H1 (cell line): ENCODE measurements at regions not wholly inside any gene's neighbourhood (a gene's known extent, or its start where the extent isn't known, plus 50 kb on each side); places are given as distances from the start of the nearest gene placed in this dataset.

ENCODE experiments used
- CTCF ChIA-PET: fragments of 300-600 bp; sonication (Branson Sonifier 250); formaldehyde crosslinking; loops from one replicate; lab custom pipeline; 2021; ENCODE audit not compliant: partially characterized antibody; lab: Charles Lee
- POLR2A ChIA-PET: fragments of 300-600 bp; sonication (Branson Sonifier 250); formaldehyde crosslinking; loops from one replicate; lab custom pipeline; 2021; ENCODE audit warnings: inconsistent platforms; ENCODE audit not compliant: partially characterized antibody; lab: Charles Lee
- DNase-seq, 2 experiments: peaks; one replicate each; pipeline versions ENCODE4 v3.0.0 to v3.0.0-alpha.2; 2010 to 2022; ENCODE audit warnings: low spot score in 2 of 2, low read depth in 1 of 2, mixed read lengths in 1 of 2
- FAIRE-seq: peaks from 2 replicates; lab custom pipeline; 2011; peaks lifted over from hg19 to GRCh38; lab: Jason Lieb, UNC
- H2AFZ ChIP-seq: 2 replicates; pipeline ENCODE4 v1.8.1; 2012; ENCODE audit warnings: low read length, inconsistent platforms
- H2AK5ac ChIP-seq: 2 replicates; pipeline ENCODE4 v1.6.1; 2013; ENCODE audit warnings: low read depth, low read length
- H2BK120ac ChIP-seq: replicated peaks from 2 replicates; pipeline ENCODE3; 2013; ENCODE audit warnings: low read depth, low read length, inconsistent platforms
- H2BK12ac ChIP-seq: 2 replicates; pipeline ENCODE4 v1.6.1; 2013; ENCODE audit warnings: low read depth, low read length
- H2BK15ac ChIP-seq: 2 replicates; pipeline ENCODE4 v1.6.1; 2013; ENCODE audit warnings: low read length
- H2BK20ac ChIP-seq: 2 replicates; pipeline ENCODE4 v1.6.1; 2013; ENCODE audit warnings: low read length
- H2BK5ac ChIP-seq: 2 replicates; pipeline ENCODE4 v1.6.1; 2013; ENCODE audit warnings: low read depth, low read length
- H3K14ac ChIP-seq: 2 replicates; pipeline ENCODE4 v1.6.1; 2013; ENCODE audit warnings: inconsistent platforms; ENCODE audit not compliant: insufficient read length
- H3K18ac ChIP-seq: 2 replicates; pipeline ENCODE4 v1.6.1; 2013; ENCODE audit warnings: low read length; ENCODE audit errors: extremely low read depth
- H3K23ac ChIP-seq: 2 replicates; pipeline ENCODE4 v1.6.1; 2013; ENCODE audit warnings: inconsistent platforms; ENCODE audit not compliant: insufficient read length
- H3K23me2 ChIP-seq: 2 replicates; pipeline ENCODE4 v1.6.1; 2013; ENCODE audit warnings: low read depth, low read length
- H3K27ac ChIP-seq: 2 replicates; pipeline ENCODE4 v1.6.1; 2011; ENCODE audit warnings: low read depth, low read length, inconsistent platforms
- H3K27me3 ChIP-seq, 4 experiments: replicated peaks in 1 of 4; 1 replicate in 1 of 4; 2 replicates in 3 of 4; pipeline versions ENCODE4 v1.6.1 to v1.8.1; 2011 to 2013; ENCODE audit warnings: low read length in 3 of 4, mild to moderate bottlenecking in 3 of 4, inconsistent platforms in 2 of 4, mixed read lengths in 2 of 4, moderate library complexity in 1 of 4; ENCODE audit not compliant: control insufficient read depth in 3 of 4, insufficient read depth in 3 of 4; ENCODE audit errors: extremely low read depth in 1 of 4
- H3K36me3 ChIP-seq, 4 experiments: 2 replicates each; pipeline versions ENCODE4 v1.6.1 to v1.8.1; 2011 to 2013; ENCODE audit warnings: mild to moderate bottlenecking in 4 of 4, low read length in 3 of 4, moderate library complexity in 2 of 4, control low read depth in 1 of 4, inconsistent platforms in 1 of 4; ENCODE audit not compliant: insufficient read depth in 4 of 4, control insufficient read depth in 2 of 4
- H3K4ac ChIP-seq: replicated peaks from 2 replicates; pipeline ENCODE3; 2013; ENCODE audit warnings: low read length, low read depth, mixed read lengths, inconsistent platforms; ENCODE audit not compliant: insufficient read length
- H3K4me1 ChIP-seq, 4 experiments: replicated peaks in 1 of 4; 1 replicate in 1 of 4; 2 replicates in 3 of 4; pipeline versions ENCODE4 v1.6.1 to v1.8.1; 2011 to 2013; ENCODE audit warnings: low read length in 3 of 4, inconsistent platforms in 2 of 4, mixed read lengths in 1 of 4; ENCODE audit not compliant: insufficient read depth in 4 of 4, control insufficient read depth in 3 of 4
- H3K4me2 ChIP-seq, 2 experiments: 2 replicates each; pipeline versions ENCODE4 v1.6.1 to v1.8.1; 2011 to 2013; ENCODE audit warnings: low read depth in 2 of 2, low read length in 2 of 2, control low read depth in 1 of 2, inconsistent platforms in 1 of 2, mild to moderate bottlenecking in 1 of 2; ENCODE audit not compliant: insufficient read depth in 1 of 2
- H3K4me3 ChIP-seq, 4 experiments: fragments of 200-600, 300-600 bp in 1 of 4; sonication (generic), shearing (Covaris generic), sonication (Bioruptor Twin) in 1 of 4; 2 replicates each; pipeline versions ENCODE4 v1.5.1 to v1.8.1; 2011 to 2016; ENCODE audit warnings: low read length in 4 of 4, low read depth in 3 of 4, control low read depth in 2 of 4, inconsistent platforms in 2 of 4, mild to moderate bottlenecking in 2 of 4, mixed read lengths in 1 of 4, moderate library complexity in 1 of 4; ENCODE audit not compliant: insufficient read depth in 2 of 4; ENCODE audit errors: extremely low read depth in 1 of 4
- H3K56ac ChIP-seq: replicated peaks from 2 replicates; pipeline ENCODE3; 2013; ENCODE audit warnings: low read depth, mild to moderate bottlenecking, mixed read lengths, low read length, inconsistent platforms; ENCODE audit not compliant: insufficient read length
- H3K79me1 ChIP-seq: 2 replicates; pipeline ENCODE4 v1.6.1; 2013; ENCODE audit warnings: low read depth, low read length, control low read depth
- H3K79me2 ChIP-seq, 2 experiments: 2 replicates each; pipeline versions ENCODE4 v1.6.1 to v1.8.1; 2012 to 2013; ENCODE audit warnings: low read length in 2 of 2, mild to moderate bottlenecking in 2 of 2, inconsistent platforms in 1 of 2; ENCODE audit not compliant: insufficient read depth in 2 of 2, control insufficient read depth in 1 of 2
- H3K9ac ChIP-seq, 4 experiments: replicated peaks in 1 of 4; 1 replicate in 1 of 4; 2 replicates in 3 of 4; pipeline versions ENCODE4 v1.6.1 to v1.8.1; 2011 to 2013; ENCODE audit warnings: low read depth in 3 of 4, low read length in 3 of 4, control low read depth in 2 of 4, mild to moderate bottlenecking in 2 of 4, moderate library complexity in 2 of 4, inconsistent platforms in 1 of 4; ENCODE audit errors: extremely low read depth in 1 of 4
- H3K9me3 ChIP-seq, 2 experiments: 2 replicates each; pipeline versions ENCODE4 v1.6.1 to v1.8.1; 2012 to 2013; ENCODE audit warnings: mild to moderate bottlenecking in 2 of 2, moderate library complexity in 2 of 2, control low read depth in 1 of 2, inconsistent platforms in 1 of 2, low read depth in 1 of 2, low read length in 1 of 2, mixed read lengths in 1 of 2; ENCODE audit not compliant: insufficient read depth in 2 of 2
- H4K20me1 ChIP-seq, 2 experiments: replicated peaks in 1 of 2; 2 replicates each; pipeline versions ENCODE3 to v1.8.1; 2011 to 2013; ENCODE audit warnings: inconsistent platforms in 2 of 2, low read length in 2 of 2, mild to moderate bottlenecking in 1 of 2; ENCODE audit not compliant: insufficient read depth in 2 of 2, control insufficient read depth in 1 of 2
- H4K5ac ChIP-seq: 2 replicates; pipeline ENCODE4 v1.6.1; 2013; ENCODE audit warnings: low read length, low read depth, mixed read lengths, inconsistent platforms; ENCODE audit not compliant: insufficient read length
- H4K8ac ChIP-seq: 2 replicates; pipeline ENCODE4 v1.8.0; 2013; ENCODE audit warnings: mild to moderate bottlenecking, moderate library complexity, low read length, inconsistent platforms; ENCODE audit not compliant: insufficient read depth; ENCODE audit errors: extremely low read depth
- H4K91ac ChIP-seq: replicated peaks from 2 replicates; pipeline ENCODE3; 2013; ENCODE audit warnings: low read length, mixed read lengths, inconsistent platforms; ENCODE audit not compliant: insufficient read length
- EP300 ChIP-seq, 2 experiments: IDR thresholded peaks; 1 replicate in 1 of 2; 2 replicates in 1 of 2; pipeline ENCODE4 v1.6.1; 2011 to 2012; ENCODE audit warnings: low read depth in 2 of 2, low read length in 2 of 2, mild to moderate bottlenecking in 2 of 2, borderline replicate concordance in 1 of 2, inconsistent platforms in 1 of 2, moderate library complexity in 1 of 2
- SAP30 ChIP-seq: fragments of 300-600 bp; sonication (generic); IDR thresholded peaks from 2 replicates; pipeline ENCODE4 v1.7.1; 2012; ENCODE audit warnings: low read length, moderate library complexity, mild to moderate bottlenecking, inconsistent platforms; ENCODE audit not compliant: insufficient read depth, insufficient replicate concordance
- WGBS, 2 experiments: shearing (Covaris generic) in 1 of 2; methylation state at CpG; one replicate each; pipeline versions ENCODE4 v1.1.6 to v1.1.7; 2013 to 2015; ENCODE audit warnings: low lambda C conversion rate in 2 of 2, mixed read lengths in 2 of 2, inconsistent platforms in 1 of 2, low coverage in 1 of 2, missing lambda C conversion rate in 1 of 2; ENCODE audit not compliant: insufficient replicate concordance in 2 of 2, insufficient coverage in 1 of 2, insufficient read length in 1 of 2; ENCODE audit errors: extremely low coverage in 1 of 2, missing lambda C conversion rate in 1 of 2; 5-methylcytosine and 5-hydroxymethylcytosine counted together

GRCh38 chr10:125554753-125555152 is 128.2 kb downstream of the TEX36 start:
- H4K20me1 ChIP-seq = no peaks in the 10 kb centered on the region
- DNase-seq (no peak), FAIRE-seq (no peak)
- ChIA-PET POLR2A (no interaction called here), CTCF (no interaction called here)
- H4K5ac ChIP-seq = no peak overlapping the region
- H2BK120ac ChIP-seq = no peak overlapping the region
- no peak overlapping the region for H3K18ac ChIP-seq
- H3K4me3 ChIP-seq = no peak overlapping the region
- peaks cover 3 to 6% of the 10 kb centered on the region in 2 experiments; a peak in 1 of 4 replicates for H3K9me3 ChIP-seq
- H3K23ac ChIP-seq = no peak overlapping the region
- H2BK15ac ChIP-seq = no peak overlapping the region
- H3K79me1 ChIP-seq = no peaks in the 10 kb centered on the region
- H3K4me1 ChIP-seq = no peaks in the 10 kb centered on the region
- H2AK5ac ChIP-seq = no peak overlapping the region
- no peak overlapping the region for H3K4ac ChIP-seq
- H3K23me2 ChIP-seq = no peaks in the 10 kb centered on the region
- no peak overlapping the region for H4K8ac ChIP-seq
- no peak overlapping the region for H3K56ac ChIP-seq
- no peaks in the 10 kb centered on the region for H3K36me3 ChIP-seq
- no peak overlapping the region for H3K4me2 ChIP-seq
- WGBS, 2 experiments = 79 to 82% methylated on average over 2 to 4 of the region's 4 CpGs
- no peaks in the 10 kb centered on the region for H3K27me3 ChIP-seq
- no peak overlapping the region for H2BK20ac ChIP-seq
- no peak overlapping the region for H2AFZ ChIP-seq
- no peaks in the 10 kb centered on the region for H3K79me2 ChIP-seq
- no peak overlapping the region for H4K91ac ChIP-seq
- H3K9ac ChIP-seq = no peak overlapping the region
- H2BK5ac ChIP-seq = no peak overlapping the region
- no peak overlapping the region for H3K27ac ChIP-seq
- H2BK12ac ChIP-seq = no peak overlapping the region
- H3K14ac ChIP-seq = no peak overlapping the region
- TF ChIP-seq EP300 (IDR thresholded peaks at IDR 0.05; ENCODE audit: borderline replicate concordance in 1 of 2, low read depth in 2 of 2, low read length in 2 of 2) (no peak), SAP30 (no peak)
